Osteocyte (in vitro differentiated cells): ENCODE measurements at regions not wholly inside any gene's neighbourhood (a gene's known extent, or its start where the extent isn't known, plus 50 kb on each side); places are given as distances from the start of the nearest gene placed in this dataset.
"Not testable (repeated sequence)": the region's sequence is repeated elsewhere in the genome, so short reads cannot be mapped to it uniquely, and the experiment has no call there.

Experiments used
- DNase-seq: peaks from one replicate; pipeline ENCODE4 v3.0.0; 2021; ENCODE audit warnings: mixed read lengths; ENCODE audit not compliant: unreplicated experiment; ENCODE audit errors: extremely low spot score
- H3K27ac Mint-ChIP-seq: one replicate; pipeline ENCODE4 v1.8.0; 2021; ENCODE audit warnings: mild to moderate bottlenecking, mixed read lengths; ENCODE audit not compliant: unreplicated experiment
- H3K27me3 Mint-ChIP-seq: one replicate; pipeline ENCODE4 v1.8.0; 2021; ENCODE audit warnings: mixed read lengths; ENCODE audit not compliant: unreplicated experiment
- H3K36me3 Mint-ChIP-seq: one replicate; pipeline ENCODE4 v1.8.0; 2021; ENCODE audit warnings: mixed read lengths; ENCODE audit not compliant: unreplicated experiment
- H3K4me1 Mint-ChIP-seq: one replicate; pipeline ENCODE4 v1.8.0; 2021; ENCODE audit warnings: mixed read lengths; ENCODE audit not compliant: unreplicated experiment
- H3K4me3 Mint-ChIP-seq: one replicate; pipeline ENCODE4 v1.8.0; 2021; ENCODE audit warnings: mild to moderate bottlenecking, moderate library complexity, mixed read lengths; ENCODE audit not compliant: unreplicated experiment
- H3K9me3 Mint-ChIP-seq: one replicate; pipeline ENCODE4 v1.8.0; 2021; ENCODE audit warnings: mixed read lengths; ENCODE audit not compliant: unreplicated experiment
- CTCF ChIP-seq: fragments of 200-600 bp; sonication (generic); IDR thresholded peaks from 2 replicates; pipeline ENCODE4 v1.5.0; 2021; ENCODE audit warnings: antibody characterized with exemption, mild to moderate bottlenecking, moderate library complexity

- H3K9me3 Mint-ChIP-seq: peaks cover 11% of the 10 kb centered on the region
- no peaks in the 10 kb centered on the region for H3K27me3 Mint-ChIP-seq
- no peaks in the 10 kb centered on the region for H3K4me1 Mint-ChIP-seq
- no peak overlapping the region for H3K27ac Mint-ChIP-seq
- no peak for TF ChIP-seq CTCF
- H3K4me3 Mint-ChIP-seq: no peak overlapping the region
- no peaks in the 10 kb centered on the region for H3K36me3 Mint-ChIP-seq
- DNase-seq: no peak
These were observed 147.8 kb upstream of the MAP2 start for GRCh38 chr2:209276000-209276399.

- no peaks in the 10 kb centered on the region for H3K4me1 Mint-ChIP-seq
- no peak for DNase-seq
- no peaks in the 10 kb centered on the region for H3K36me3 Mint-ChIP-seq
These were observed 146.4 kb upstream of the MAP2 start for GRCh38 chr2:209277444-209277843.

GRCh38 chr2:209298601-209299000 is 125.2 kb upstream of the MAP2 start:
- Mint-ChIP-seq H3K27ac (no peak overlapping the region), H3K36me3 (no peaks in the 10 kb centered on the region), H3K9me3 (no peaks in the 10 kb centered on the region), H3K27me3 (peaks cover 48% of the 10 kb centered on the region), H3K4me1 (no peaks in the 10 kb centered on the region), H3K4me3 (no peak overlapping the region)
- TF ChIP-seq CTCF: no peak
- DNase-seq: no peak

More at GRCh38 chr2:209277444-209277843, 146.4 kb upstream of the MAP2 start:
- no peaks in the 10 kb centered on the region for H3K27me3 Mint-ChIP-seq
- H3K27ac Mint-ChIP-seq: no peak overlapping the region
- H3K4me3 Mint-ChIP-seq: no peak overlapping the region
- TF ChIP-seq CTCF: no peak
- H3K9me3 Mint-ChIP-seq: peaks cover 11% of the 10 kb centered on the region

- H3K27ac Mint-ChIP-seq, DNase-seq, H3K4me3 Mint-ChIP-seq: not testable (repeated sequence)
These were observed 124.4 kb upstream of the MAP2 start for GRCh38 chr2:209299478-209299877.

GRCh38 chr2:209300766-209301165 is 123.1 kb upstream of the MAP2 start:
- not testable (repeated sequence) for H3K4me1 Mint-ChIP-seq

More at GRCh38 chr2:209299478-209299877, 124.4 kb upstream of the MAP2 start:
- not testable (repeated sequence) for H3K9me3 Mint-ChIP-seq, H3K36me3 Mint-ChIP-seq, H3K4me1 Mint-ChIP-seq
- H3K27me3 Mint-ChIP-seq: peaks cover 53% of the 10 kb centered on the region

GRCh38 chr2:209305026-209305425 is 118.8 kb upstream of the MAP2 start:
- no peak for DNase-seq
- H3K4me1 Mint-ChIP-seq: no peaks in the 10 kb centered on the region
- H3K9me3 Mint-ChIP-seq: no peaks in the 10 kb centered on the region
- H3K36me3 Mint-ChIP-seq: no peaks in the 10 kb centered on the region
- no peak for TF ChIP-seq CTCF
- no peak overlapping the region for H3K27ac Mint-ChIP-seq
- H3K4me3 Mint-ChIP-seq: no peak overlapping the region
- peaks cover 33% of the 10 kb centered on the region for H3K27me3 Mint-ChIP-seq

More at GRCh38 chr2:209300766-209301165, 123.1 kb upstream of the MAP2 start:
- H3K36me3 Mint-ChIP-seq, DNase-seq, H3K27ac Mint-ChIP-seq, H3K4me3 Mint-ChIP-seq, H3K9me3 Mint-ChIP-seq: not testable (repeated sequence)
- H3K27me3 Mint-ChIP-seq: peaks cover 53% of the 10 kb centered on the region
